HG03066 (cell line): ENCODE measurements at regions not wholly inside any gene's neighbourhood (a gene's known extent, or its start where the extent isn't known, plus 50 kb on each side); places are given as distances from the start of the nearest gene placed in this dataset.

ENCODE experiments used
- ATAC-seq: cut with Tn5 transposase; IDR thresholded peaks from one replicate; pipeline ENCODE4 v1.9.1; 2021; ENCODE audit warnings: low read depth; ENCODE audit not compliant: unreplicated experiment

GRCh38 chr6:21802175-21802822, 208.7 kb downstream of the SOX4 start:
- no peak for ATAC-seq

GRCh38 chr6:21804941-21805610, 211.5 kb downstream of the SOX4 start:
- no peak for ATAC-seq

- no peak for ATAC-seq
These were observed 213.9 kb downstream of the SOX4 start for GRCh38 chr6:21807299-21808044.

GRCh38 chr6:21808045-21808470, 214.5 kb downstream of the SOX4 start:
- ATAC-seq = no peak

- ATAC-seq = no peak
These were observed 215.1 kb downstream of the SOX4 start for GRCh38 chr6:21808551-21809242.

GRCh38 chr6:21811484-21811883, 217.9 kb downstream of the SOX4 start:
- ATAC-seq = no peak

- no peak for ATAC-seq
These were observed 222.7 kb downstream of the SOX4 start for GRCh38 chr6:21816231-21816630.

- ATAC-seq = no peak
These were observed 226.9 kb downstream of the SOX4 start for GRCh38 chr6:21820442-21820841.

GRCh38 chr6:21823371-21823770, 229.8 kb downstream of the SOX4 start:
- no peak for ATAC-seq

GRCh38 chr6:21824431-21825177, 231.1 kb downstream of the SOX4 start:
- no peak for ATAC-seq

- ATAC-seq = no peak
These were observed 232.5 kb downstream of the SOX4 start for GRCh38 chr6:21826023-21826422.

- ATAC-seq = no peak
These were observed 233.4 kb downstream of the SOX4 start for GRCh38 chr6:21826904-21827303.

- ATAC-seq = no peak
These were observed 234.1 kb downstream of the SOX4 start for GRCh38 chr6:21827425-21828202.

- no peak for ATAC-seq
These were observed 235.2 kb downstream of the SOX4 start for GRCh38 chr6:21828704-21829103.

- no peak for ATAC-seq
These were observed 235.6 kb downstream of the SOX4 start for GRCh38 chr6:21829126-21829525.

- no peak for ATAC-seq
These were observed 238.2 kb downstream of the SOX4 start for GRCh38 chr6:21831521-21832291.

- ATAC-seq = no peak
These were observed 242.7 kb downstream of the SOX4 start for GRCh38 chr6:21836277-21836676.

- ATAC-seq = no peak
These were observed 243.3 kb downstream of the SOX4 start for GRCh38 chr6:21836772-21837425.
